HG02642 (cell line): ENCODE measurements at regions not wholly inside any gene's neighbourhood (a gene's known extent, or its start where the extent isn't known, plus 50 kb on each side); places are given as distances from the start of the nearest gene placed in this dataset.

Experiments
- ATAC-seq: cut with Tn5 transposase; IDR thresholded peaks from one replicate; pipeline ENCODE4 v1.9.1; 2021; ENCODE audit warnings: mild to moderate bottlenecking; ENCODE audit not compliant: unreplicated experiment, poor library complexity

GRCh38 chr2:117738991-117739839, 75.3 kb upstream of the DDX18 start:
- ATAC-seq = no peak

DNA sequence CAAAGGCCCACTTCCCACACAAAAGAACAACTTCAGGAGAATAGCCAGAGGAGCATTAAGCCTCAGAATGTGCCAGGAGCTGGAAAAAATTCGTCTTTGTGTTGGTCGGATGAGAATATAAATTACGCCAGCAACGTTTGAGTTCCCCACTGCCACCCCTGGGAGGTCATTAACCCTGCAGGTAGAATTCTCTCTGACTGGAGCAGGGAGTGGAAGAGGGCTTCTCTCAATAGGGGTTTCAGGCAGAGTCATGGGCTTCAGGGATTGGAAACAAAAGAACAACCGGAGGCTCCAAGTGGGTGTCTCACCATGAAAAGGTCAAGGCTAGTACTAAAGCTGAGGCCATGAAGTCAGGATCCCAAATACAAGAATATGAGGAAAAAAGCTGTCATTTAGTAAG, 69.0 kb upstream of the DDX18 start:
- ATAC-seq = no peak

DNA sequence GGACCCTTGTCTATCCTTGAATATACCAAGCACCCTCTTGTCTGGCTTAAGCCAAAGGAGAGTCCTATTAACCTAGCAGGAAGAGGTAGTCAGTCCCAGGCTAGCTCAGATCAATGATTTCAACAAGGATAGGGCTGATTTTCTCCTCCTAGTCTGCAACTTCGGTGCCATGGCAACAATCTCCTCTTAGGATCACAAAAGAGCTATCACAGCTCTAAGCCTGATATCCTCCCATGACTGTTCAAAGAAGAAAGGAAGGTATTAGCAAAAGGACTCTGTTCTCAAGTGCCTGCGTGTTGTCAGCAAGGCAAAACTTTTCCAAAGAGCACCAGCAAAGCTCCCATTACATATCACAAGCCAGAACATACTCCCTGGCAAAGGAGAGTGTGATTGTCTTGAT, 58.7 kb upstream of the DDX18 start:
- no peak for ATAC-seq

- ATAC-seq = no peak
These were observed 53.6 kb upstream of the DDX18 start for GRCh38 chr2:117760916-117761315.

GRCh38 chr2:117762454-117762853, 52.0 kb upstream of the DDX18 start:
- no peak for ATAC-seq

DNA sequence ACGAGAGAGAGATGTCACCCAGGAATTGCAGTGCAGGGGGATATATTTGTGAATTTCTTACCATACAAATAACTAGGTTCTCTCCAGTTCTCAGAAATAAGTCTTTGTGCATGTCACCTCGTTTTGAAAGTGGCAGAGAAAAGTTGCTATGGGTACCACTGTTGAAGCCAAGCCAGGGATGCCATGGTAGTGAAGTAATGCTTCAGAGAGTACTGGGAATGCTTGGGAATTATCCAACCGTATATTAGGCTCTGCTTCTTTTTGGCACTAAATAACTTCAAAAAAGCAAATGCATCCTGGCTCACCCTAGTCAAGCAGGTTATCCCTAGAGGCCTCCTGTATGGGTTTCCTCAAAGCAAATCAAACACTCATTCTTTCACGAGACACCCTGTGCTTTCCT, 50.7 kb upstream of the DDX18 start:
- no peak for ATAC-seq
